HL-60/S4 treated with retinoic acid at 250 ng/mL for 4 days and 3 days (cell line): ENCODE measurements at regions not wholly inside any gene's neighbourhood (a gene's known extent, or its start where the extent isn't known, plus 50 kb on each side); places are given as distances from the start of the nearest gene placed in this dataset.
"Not testable (repeated sequence)": the region's sequence is repeated elsewhere in the genome, so short reads cannot be mapped to it uniquely, and the experiment has no call there.

Experiments
- in situ Hi-C: fragments of 300-500 bp; cut with MboI; formaldehyde crosslinking; loops from 2 replicates; pipeline ENCODE4 v1.7.0; 2022; ENCODE audit warnings: low sequenced_read_pairs

DNA sequence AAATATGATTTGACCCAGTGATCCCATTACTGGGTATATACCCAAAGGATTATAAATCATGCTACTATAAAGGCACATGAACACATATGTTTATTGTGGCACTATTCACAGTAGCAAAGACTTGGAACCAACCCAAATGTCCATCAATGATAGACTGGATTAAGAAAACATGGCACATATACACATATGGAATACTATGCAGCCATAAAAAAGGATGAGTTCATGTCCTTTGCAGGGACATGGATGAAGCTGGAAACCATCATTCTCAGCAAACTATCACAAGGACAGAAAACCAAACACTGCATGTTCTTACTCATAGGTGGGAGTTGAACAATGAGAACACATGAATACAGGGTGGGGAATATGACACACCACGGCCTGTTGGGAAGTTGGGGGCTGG, 330.5 kb upstream of the HNRNPA3 start:
- in situ Hi-C loops = not testable (repeated sequence)

- in situ Hi-C loops = no loop called here
These were observed 327.5 kb upstream of the HNRNPA3 start for GRCh38 chr2:176885001-176885643.

- in situ Hi-C loops = no loop called here
These were observed 326.9 kb upstream of the HNRNPA3 start for GRCh38 chr2:176885661-176886060.

GRCh38 chr2:176891105-176891504, 321.5 kb upstream of the HNRNPA3 start:
- in situ Hi-C loops = no loop called here

DNA sequence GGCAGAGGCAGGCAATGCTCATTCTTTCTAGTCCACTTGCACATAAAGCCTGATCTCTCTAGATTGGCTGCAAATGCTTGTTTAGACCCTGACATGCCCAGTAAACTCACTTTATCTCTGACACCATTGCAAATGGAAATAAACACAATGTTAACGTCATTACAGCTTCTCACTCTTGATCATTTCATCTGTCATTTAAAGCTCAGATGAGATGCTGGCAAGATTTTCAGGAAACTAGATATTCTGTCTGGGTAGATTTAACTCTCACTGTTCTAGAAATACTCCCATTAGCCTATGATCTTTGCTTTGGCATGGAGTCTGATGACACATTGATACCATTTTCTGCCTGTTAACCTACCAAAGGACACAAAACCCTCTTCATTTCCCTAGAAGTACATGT, 320.7 kb upstream of the HNRNPA3 start:
- in situ Hi-C loops = no loop called here

DNA sequence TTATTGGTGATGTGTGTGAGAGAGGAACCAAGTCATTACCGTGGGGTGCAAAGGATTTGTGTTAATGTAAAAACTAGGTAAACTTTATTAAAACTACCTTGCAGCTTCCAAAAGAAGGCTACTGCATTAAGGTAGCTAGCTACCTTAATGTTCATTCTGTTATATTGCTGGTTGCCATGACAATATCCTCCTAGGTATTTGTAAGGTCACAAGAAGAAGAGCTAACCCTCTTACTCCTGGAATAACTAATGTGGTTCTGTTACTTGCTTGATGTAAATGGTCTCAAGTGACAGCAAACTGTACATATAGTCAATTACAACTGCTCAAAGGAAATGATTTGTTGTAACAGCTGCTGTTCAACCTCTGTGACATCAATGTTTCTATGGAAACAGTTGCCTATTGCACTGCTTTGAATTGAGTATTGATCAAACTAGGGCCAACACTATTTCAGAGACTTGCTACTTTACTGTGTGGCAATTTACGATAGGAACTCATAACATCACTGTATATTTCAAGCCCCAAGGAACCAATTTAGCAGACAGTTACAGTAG, 319.8 kb upstream of the HNRNPA3 start:
- in situ Hi-C loops = no loop called here

DNA sequence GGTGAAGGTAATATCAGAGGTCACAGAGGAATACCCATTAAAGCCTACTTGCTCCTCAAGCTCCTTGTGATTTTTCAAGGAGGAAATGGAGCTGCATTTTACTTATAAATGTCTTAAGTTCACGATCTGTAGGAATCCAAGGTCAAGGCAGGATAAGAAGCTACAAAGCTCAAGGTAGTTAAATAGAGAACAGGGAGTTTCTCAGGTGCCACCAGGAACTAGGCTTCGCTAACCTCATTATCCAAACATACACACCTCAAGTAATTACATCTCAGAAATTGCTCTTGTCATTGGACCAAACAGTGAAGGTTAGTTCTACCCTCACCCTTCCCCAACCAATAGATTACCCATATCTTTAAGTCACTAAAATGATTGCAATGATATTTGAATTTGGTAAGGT, 317.4 kb upstream of the HNRNPA3 start:
- in situ Hi-C loops = no loop called here

- in situ Hi-C loops = no loop called here
These were observed 310.1 kb upstream of the HNRNPA3 start for GRCh38 chr2:176902454-176902853.

DNA sequence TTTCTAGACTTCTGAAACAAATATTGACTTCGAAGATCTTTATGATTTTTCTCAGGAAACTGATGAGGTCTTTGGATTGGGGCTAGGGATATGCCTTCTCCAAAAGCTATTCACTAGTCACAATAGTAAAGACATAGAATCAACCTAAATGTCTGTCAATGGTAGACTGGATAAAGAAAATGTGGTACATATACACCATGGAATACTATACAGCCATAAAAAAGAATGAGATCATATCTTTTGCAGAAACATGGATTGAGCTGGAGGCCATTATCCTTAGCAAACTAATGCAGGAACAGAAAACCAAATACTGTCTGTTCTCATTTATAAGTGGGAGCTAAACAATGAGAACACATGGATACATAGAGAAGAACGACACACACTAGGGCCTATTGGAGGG, 308.5 kb upstream of the HNRNPA3 start:
- in situ Hi-C loops = not testable (repeated sequence)

DNA sequence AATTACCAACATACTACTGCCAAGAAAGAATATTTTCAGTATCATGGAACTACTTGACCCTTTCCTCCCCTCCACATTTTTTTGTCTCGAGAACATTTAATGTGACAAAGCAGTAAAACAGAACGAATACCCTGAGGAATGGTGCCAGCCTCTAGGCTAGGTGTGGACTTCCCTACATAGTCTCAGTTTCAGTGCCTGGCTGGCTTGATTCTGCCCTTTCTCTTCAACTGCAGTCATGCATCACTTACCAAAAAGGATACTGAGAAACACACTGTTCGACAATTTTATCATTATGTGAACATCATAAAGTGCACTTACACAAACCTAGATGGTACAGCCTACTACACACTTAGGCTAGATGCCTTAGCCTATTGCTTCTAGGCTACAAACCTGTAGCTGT, 305.3 kb upstream of the HNRNPA3 start:
- in situ Hi-C loops = no loop called here

GRCh38 chr2:176910828-176911227, 301.8 kb upstream of the HNRNPA3 start:
- in situ Hi-C loops = no loop called here

GRCh38 chr2:176913955-176914354, 298.6 kb upstream of the HNRNPA3 start:
- in situ Hi-C loops = no loop called here

DNA sequence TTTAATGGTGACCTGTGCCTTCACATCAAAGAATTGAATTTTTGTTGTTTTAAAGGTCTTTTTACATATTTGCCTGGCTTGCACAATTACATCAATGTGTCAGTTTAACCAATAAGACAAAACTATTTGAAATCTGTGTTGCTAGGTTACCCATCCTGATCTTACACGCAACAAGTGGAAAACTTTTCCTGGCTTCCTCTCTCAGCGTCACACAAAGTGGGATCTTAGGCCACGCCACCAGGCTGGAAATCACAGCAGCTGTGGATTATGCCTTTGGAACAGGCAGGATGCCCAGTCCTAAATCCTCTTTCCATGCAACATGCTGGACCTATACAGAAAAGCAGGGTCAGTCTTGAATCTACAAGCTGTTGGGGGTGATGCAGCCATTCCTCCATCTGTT, 298.2 kb upstream of the HNRNPA3 start:
- in situ Hi-C loops = no loop called here

GRCh38 chr2:176922545-176922944, 290.0 kb upstream of the HNRNPA3 start:
- in situ Hi-C loops = not testable (repeated sequence)

DNA sequence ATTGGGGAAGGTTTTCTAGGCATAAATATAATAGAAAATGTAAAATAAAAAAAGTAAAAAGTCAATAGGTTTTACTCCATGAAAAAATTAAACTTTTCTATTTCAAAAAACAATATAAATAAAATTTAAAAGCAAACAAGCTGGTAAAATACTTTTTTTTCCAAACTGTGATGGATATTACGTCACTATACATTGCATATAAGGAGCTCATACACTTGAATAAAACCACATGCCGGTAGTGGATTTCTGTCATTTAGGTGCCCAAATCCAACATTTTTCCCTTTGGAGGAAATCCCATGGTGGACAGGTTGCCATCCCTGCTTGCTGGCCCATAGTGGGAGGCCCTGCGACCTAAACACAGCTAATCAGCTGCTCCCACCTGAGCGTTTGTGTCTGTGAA, 289.4 kb upstream of the HNRNPA3 start:
- in situ Hi-C loops = no loop called here

DNA sequence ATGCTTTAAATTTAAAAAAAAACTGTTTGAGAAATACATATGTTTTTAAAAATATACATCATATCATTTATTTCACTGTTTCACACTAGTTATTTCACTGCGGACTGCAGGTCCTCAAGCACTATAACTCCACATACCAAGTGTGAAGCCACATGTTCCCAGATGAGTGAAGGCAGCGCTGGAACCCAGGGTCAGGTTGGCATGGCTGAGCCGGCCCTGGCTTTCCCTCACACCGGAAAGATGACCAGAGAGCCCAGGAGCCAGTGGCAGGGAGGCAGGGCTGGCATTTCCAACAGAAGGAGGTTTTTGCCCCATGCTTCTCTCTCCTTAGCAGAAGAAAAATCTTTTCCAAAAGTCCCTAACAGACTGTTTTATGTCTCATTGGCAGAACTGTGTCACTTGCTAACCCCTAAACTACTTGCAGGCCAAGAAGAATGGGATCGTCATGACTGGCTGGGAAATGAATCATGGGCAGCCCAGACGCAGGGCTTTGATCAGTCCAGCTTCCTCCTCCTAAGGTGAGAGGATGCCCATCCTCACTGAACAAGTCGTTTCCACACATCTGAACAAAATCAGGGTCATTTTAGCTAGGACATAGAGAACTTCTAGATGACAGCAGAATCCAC, 287.6 kb upstream of the HNRNPA3 start:
- in situ Hi-C loops = no loop called here

DNA sequence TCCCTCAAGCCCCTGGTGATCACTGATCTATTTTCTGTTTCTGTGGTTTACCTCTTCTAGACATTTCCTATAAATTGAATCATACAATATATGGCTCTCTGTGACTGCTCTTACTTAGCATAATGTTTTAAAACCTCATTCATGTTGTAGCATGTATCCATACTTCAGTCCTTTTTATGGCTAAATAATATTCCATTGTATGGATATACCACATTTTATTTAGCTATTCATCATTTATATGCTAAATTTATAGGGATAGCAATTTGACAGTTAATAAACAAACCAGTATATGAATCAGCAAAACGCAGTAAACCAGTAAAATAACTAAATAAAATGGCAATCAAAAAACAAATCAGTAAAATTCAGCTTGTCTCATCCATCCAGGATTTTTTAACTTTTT, 286.1 kb upstream of the HNRNPA3 start:
- in situ Hi-C loops = no loop called here

GRCh38 chr2:176929387-176929786, 283.2 kb upstream of the HNRNPA3 start:
- in situ Hi-C loops = not testable (repeated sequence)

DNA sequence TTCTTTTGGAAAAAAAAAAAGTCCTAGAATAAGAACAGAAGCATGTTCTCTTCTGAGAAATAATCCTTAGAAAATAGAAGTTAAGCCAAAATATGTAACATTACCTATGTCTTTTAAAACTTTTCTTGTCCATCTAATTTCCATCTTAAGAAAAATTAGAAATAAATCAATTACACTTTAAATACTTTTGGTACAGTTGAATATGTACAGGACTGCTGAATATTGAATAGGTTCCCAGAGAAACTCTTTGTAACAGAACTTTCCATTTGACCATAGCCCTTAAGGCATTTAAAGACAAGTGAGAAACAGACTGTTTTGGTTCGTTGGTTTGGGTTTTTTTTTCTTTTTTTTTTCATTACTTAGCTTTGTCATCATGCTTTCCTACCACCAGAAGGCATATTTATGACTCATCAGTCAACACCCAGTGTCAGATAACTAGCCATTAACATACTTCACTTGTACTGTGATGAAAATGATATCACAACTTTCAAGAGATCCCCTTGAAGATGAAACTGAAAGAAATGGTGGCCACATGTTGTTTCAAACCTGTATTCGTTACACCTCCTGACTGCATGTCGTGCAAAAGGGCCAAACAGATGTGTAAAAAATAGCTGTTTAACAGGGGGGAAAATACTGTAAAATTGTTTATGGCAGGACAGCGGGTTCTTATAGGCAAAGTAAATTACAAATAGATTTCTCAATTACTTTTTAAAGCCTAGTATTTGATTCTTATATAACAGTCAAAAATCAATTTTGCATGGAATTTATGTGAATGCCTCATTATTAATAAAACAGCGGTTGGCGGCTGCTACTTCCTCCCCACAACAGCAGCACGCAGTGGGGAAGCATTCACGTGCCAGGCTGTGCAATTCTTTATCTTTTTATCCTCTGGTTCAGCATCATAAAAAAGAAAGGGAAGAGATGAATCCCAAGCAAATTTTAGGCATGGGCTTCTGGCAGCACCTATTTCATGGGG, 280.7 kb upstream of the HNRNPA3 start:
- in situ Hi-C loops = no loop called here

GRCh38 chr2:176934131-176934530, 278.5 kb upstream of the HNRNPA3 start:
- in situ Hi-C loops = no loop called here

- in situ Hi-C loops = no loop called here
These were observed 277.7 kb upstream of the HNRNPA3 start for GRCh38 chr2:176934869-176935415.
